IPS-NIHi11 (cell line): ENCODE measurements at regions not wholly inside any gene's neighbourhood (a gene's known extent, or its start where the extent isn't known, plus 50 kb on each side); places are given as distances from the start of the nearest gene placed in this dataset.
"Not testable (repeated sequence)": the region's sequence is repeated elsewhere in the genome, so short reads cannot be mapped to it uniquely, and the experiment has no call there.

Source experiments
- DNase-seq: peaks from one replicate; pipeline ENCODE4 v3.0.0; 2012; ENCODE audit warnings: mixed read lengths, low spot score

DNA sequence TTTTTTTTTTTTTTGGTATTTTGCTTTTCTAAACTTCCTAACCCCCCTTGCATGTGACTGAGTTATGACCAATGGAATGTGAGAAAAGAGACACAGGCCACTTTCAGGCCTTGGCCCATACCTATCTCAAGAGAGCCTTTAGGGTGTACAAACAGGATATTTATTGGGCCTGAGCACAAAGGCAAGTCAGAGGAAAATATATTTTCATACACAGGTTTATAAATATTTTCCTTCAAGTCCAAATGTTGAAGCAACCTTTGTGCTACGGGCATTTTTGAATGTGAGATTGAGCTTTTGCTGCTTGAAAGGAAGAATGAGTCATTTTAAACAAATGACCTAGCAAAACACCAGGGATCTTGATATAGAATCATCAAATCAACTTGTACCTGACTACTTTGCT is 228.6 kb upstream of the E2F7 start:
- DNase-seq: no peak

DNA sequence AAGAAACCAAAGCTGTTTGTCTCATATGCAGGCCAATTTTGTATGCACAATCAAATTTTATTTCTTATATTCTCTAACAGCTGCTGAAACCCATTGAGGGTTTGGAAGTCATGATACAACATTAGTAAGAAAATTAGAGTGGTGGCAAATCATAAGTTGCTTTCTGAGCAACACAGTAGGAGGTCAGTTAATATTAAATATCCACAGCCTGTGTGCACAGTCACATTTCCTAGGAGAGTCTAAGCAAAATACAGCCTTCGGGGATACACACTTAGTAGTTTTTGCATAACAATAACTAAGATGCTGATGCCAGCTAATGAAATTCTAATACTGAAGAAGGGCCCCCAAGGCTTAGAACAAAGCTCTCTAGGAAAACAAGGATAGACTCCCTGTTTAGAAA is 209.6 kb upstream of the E2F7 start:
- no peak for DNase-seq

- no peak for DNase-seq
Observed at GRCh38 chr12:77273898-77274297, 208.5 kb upstream of the E2F7 start.

DNA sequence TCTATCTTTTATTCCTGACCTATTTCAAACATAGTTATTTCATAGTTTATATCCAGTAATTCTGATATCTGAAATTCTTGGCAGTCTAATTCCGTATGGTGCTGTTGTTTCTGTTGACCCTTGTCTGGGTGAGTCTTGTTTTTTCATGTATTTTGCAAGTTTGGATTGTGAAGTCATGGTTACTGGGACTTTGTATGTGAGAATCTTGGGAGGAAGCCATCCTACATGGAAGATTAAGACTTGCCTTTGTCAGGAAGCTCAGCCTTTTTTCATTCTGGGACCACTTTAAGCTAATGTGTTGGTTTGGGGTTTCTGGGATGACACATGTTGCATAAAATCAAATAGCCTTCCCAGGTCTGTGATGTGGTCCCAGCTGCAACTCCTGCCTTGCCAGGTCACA is 191.6 kb upstream of the E2F7 start:
- DNase-seq: no peak

- no peak for DNase-seq
Observed at GRCh38 chr12:77253321-77253720, 188.0 kb upstream of the E2F7 start.

- no peak for DNase-seq
Observed at GRCh38 chr12:77251799-77252198, 186.4 kb upstream of the E2F7 start.

DNA sequence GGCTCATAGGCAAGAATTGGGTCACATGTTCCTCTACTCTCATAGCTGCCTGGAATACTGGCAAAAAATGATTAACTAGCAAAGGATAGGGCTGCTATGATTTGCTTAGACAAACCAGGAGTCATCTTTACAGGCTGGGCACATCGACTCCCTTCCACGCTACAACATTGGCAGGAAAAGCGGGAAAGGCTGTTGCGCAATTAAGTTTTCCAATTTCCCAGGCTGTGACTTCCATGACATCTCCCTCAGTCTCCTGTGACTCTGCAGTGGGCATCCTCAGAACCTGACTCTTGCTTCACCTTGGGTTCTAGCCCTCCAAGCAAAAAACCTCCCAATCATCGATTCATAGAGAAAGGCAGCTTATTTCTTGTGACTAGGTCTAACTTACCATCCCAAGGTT is 184.5 kb upstream of the E2F7 start:
- no peak for DNase-seq

DNA sequence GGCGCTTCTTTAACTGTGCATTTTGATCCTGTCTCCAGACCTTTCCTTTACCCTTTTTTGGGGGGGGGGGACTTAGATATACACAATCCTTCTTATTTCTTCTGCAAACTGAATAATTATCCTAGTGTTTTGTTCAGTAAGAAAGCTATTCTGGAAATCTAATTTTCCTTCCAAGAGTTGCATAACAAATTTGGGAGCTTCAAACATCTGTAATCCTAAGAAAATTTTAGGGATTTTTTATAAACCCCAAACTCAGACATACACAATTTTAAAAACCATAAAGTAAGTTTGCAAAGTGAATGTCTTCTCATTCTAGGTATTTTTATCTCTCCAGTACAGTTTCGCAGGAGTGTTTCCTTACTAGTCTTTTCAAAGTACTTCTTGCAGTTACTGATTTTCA is 182.7 kb upstream of the E2F7 start:
- DNase-seq: no peak

DNA sequence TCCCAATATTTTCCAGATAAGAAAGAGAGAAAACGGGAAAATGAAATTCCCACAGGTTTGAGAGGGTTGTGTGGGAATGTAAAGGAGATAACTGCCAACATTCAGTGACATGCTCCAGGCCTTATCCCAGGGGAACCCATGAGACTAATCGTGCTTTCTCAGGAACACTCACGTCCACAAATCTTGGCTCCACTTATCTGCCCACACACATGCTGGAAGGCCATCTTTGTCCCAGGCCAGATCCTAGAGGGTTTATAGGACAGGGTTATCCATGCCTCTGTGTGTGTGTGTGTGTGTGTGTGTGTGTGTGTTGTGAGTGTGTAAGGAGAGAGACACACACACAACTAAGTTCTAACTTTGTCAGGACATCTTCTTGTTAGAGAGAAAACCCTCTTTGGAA is 182.2 kb upstream of the E2F7 start:
- no peak for DNase-seq

- DNase-seq: no peak
Observed at GRCh38 chr12:77243345-77243744, 178.0 kb upstream of the E2F7 start.

DNA sequence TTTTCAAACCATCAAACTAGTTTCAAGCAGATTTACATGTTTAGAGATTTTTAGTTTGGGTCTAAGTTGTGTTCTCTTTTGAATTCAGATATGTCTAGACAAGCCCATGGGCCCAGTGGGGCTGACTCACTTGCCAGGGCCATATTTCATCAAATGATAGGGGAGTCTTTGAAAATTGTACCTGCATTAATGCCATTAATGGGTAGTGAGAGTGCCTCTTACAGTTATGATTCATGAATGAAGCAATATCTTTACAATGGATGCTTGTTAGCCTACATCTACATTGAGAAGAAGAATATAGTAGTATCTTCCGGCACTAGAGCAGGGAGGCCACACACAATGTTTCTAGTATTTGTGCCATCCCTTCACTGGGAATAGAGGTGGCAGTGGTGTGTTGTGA is 174.2 kb upstream of the E2F7 start:
- DNase-seq: no peak

DNA sequence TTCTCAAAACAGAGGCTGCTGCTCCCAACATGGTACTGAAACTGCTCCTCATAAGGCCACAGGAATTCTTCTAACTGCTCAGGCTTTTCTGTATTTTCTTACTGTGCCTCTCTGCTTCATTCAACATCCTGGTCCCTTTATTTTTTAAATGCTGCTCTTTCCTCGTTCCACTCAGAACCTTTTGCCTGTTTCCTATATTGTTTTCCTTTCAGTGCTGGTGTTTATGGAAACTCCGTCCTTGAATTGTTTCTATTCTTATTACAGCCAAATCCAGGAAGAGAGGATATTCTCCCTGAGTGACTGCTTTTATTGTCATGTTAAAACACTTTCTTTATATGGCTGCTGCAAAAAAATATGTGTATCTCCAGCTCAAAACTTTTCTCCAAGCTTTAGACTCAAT is 173.0 kb upstream of the E2F7 start:
- DNase-seq: no peak

DNA sequence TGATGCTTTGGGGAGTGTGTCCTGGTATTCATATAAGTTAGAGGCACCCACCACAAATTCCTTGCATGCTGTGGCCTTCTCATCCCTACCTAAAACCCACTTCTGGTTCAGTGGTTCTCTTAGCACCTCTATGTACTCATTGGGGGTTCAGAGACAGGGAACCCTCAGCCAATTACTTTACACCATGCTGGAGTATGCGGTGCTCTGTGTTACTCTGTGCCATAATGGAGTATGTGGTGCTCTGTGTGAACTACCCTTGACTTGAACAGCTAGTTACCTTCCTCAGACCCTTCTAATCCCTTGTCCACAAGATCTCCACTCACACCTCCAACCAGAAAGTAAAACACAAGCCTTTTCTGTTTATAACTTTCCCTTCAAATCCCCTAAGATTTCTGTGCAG is 172.5 kb upstream of the E2F7 start:
- DNase-seq: no peak

DNA sequence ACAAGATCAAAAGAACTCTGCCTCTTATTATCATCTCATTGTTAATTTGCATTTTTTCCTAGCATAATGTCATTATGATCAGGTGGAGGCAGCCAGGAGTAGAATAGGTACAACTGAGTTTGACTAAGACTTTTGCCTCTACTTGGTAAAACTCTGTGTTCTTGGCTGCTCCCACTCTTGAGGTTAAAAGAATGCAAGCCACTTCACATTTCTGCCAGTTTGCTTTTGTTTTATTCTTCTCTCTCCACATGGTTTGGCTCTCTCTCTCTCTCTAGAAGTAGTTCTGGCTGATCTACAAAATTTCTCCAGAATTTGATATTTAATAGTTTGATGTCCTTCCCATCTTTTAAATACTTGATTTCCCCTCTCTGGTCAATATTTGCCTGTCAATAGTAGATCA is 170.7 kb upstream of the E2F7 start:
- DNase-seq: no peak

DNA sequence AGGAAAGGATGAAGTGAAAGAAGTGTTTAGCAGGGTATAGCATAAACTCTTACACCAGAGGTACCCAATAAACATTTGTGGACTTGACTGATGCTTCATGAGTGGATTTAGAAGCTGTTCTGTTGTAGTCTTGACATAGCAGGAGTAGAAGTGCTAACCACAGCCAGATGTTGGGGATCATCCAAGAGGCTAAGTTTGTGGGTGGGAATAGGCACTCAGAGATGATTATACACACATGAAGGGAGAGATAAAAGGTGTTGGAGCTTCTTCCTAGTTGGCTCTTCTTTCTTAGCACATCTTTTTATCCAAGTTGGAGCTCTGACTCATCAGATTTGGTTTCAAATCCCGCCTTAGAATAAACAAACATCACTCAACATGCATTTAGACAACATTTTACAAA is 166.7 kb upstream of the E2F7 start:
- no peak for DNase-seq

GRCh38 chr12:77231501-77231918 is 166.1 kb upstream of the E2F7 start:
- no peak for DNase-seq

- DNase-seq: no peak
Observed at GRCh38 chr12:77229640-77230442, 164.5 kb upstream of the E2F7 start.

GRCh38 chr12:77228376-77228775 is 163.0 kb upstream of the E2F7 start:
- DNase-seq: no peak

GRCh38 chr12:77226368-77226767 is 161.0 kb upstream of the E2F7 start:
- DNase-seq: no peak

DNA sequence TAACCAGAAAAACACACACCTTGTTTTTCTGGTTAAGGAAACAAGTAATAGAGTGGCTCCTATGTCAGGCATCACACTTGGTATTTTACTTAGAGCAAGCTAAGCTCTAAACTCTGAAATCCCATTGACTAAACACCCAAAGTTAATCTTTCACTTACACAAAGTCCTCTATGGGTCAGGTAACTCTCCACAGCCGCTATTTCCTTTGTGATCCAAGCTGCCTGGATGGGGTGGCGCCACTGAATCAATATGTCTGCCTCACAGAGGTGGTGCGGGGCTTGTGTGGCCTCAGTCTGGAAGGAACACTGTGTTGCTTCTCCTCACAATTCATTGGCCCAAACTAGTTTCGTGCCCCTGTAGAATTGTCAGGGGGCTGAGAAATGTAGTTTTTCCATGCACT is 160.0 kb upstream of the E2F7 start:
- DNase-seq: no peak

- DNase-seq: no peak
Observed at GRCh38 chr12:77224346-77224745, 159.0 kb upstream of the E2F7 start.

- no peak for DNase-seq
Observed at GRCh38 chr12:77222336-77222735, 157.0 kb upstream of the E2F7 start.

DNA sequence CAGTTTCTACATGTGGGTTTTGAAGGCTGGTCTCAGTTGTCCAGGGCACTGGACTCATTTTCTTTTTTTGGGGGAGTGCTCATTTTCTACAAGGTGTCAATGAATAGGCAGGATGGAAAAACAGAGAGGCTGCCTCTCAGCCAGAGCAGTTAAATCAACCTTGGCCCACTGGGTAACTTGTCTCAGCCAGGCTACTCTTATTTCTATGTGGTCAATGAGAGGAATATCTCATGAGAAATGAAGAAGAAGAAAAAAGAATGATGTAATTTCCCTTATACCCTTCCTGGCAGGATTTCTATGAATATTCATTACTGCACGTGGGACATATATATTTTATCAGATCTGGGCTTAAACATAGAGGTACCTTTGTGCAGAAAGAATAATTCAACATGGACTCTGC is 155.2 kb upstream of the E2F7 start:
- no peak for DNase-seq

DNA sequence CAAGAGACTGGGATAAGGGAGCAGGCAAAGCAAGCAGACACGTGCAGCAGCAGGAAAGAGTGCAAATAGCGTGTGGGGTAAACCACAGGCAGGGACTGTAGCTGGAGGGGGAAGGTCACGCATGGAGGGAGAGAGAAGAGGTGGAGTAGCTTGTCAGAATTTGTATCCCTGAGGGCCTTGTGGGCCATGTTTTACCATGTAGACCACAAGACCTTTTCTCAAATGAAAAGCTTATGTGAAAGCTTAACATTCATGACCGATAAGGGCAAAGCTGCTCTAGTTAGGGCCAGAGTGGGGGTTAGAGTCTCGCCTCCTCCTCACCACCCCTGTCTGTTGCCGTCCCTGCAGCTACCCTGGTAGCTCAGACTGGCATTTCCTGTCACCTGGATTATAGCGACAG is 152.9 kb upstream of the E2F7 start:
- no peak for DNase-seq

GRCh38 chr12:77216136-77216535 is 150.8 kb upstream of the E2F7 start:
- not testable (repeated sequence) for DNase-seq
